OCI-LY1 (cell line): ENCODE measurements at regions not wholly inside any gene's neighbourhood (a gene's known extent, or its start where the extent isn't known, plus 50 kb on each side); places are given as distances from the start of the nearest gene placed in this dataset.

ENCODE experiments used
- H2AFZ ChIP-seq: fragments of 200-600 bp; sonication (generic), shearing (Covaris generic); 2 replicates; pipeline ENCODE4 v1.6.0; 2014; ENCODE audit warnings: antibody characterized with exemption, mild to moderate bottlenecking, low read length
- H3F3A ChIP-seq: fragments of 200-600 bp; sonication (generic), shearing (Covaris generic); 2 replicates; pipeline ENCODE4 v1.6.0; 2014; ENCODE audit warnings: mild to moderate bottlenecking, antibody characterized with exemption, low read length, moderate library complexity; ENCODE audit not compliant: insufficient read depth
- H3K27ac ChIP-seq: fragments of 200-600 bp; sonication (generic); 2 replicates; pipeline ENCODE4 v1.5.1; 2014; ENCODE audit warnings: low read length, mixed run types, mild to moderate bottlenecking, low read depth; ENCODE audit not compliant: poor library complexity, severe bottlenecking
- H3K27me3 ChIP-seq: fragments of 200-600 bp; sonication (generic); 2 replicates; pipeline ENCODE4 v1.6.0; 2014; ENCODE audit warnings: antibody characterized with exemption, mild to moderate bottlenecking, low read length, moderate library complexity; ENCODE audit not compliant: insufficient read depth
- H3K36me3 ChIP-seq: fragments of 200-600 bp; sonication (generic); 2 replicates; pipeline ENCODE4 v1.6.1; 2014; ENCODE audit warnings: mild to moderate bottlenecking, antibody characterized with exemption, low read length, moderate library complexity, mixed read lengths; ENCODE audit not compliant: insufficient read depth
- H3K4me1 ChIP-seq: fragments of 200-600 bp; sonication (generic); 2 replicates; pipeline ENCODE4 v1.5.1; 2014; ENCODE audit warnings: mild to moderate bottlenecking, low read length, moderate library complexity; ENCODE audit not compliant: insufficient read depth, severe bottlenecking
- H3K4me2 ChIP-seq: fragments of 200-600 bp; sonication (generic), shearing (Covaris generic); 2 replicates; pipeline ENCODE4 v1.6.1; 2014; ENCODE audit warnings: low read length
- H3K4me3 ChIP-seq: fragments of 200-600 bp; sonication (generic); 2 replicates; pipeline ENCODE4 v1.5.1; 2014; ENCODE audit warnings: low read length, low read depth, mild to moderate bottlenecking, mixed read lengths; ENCODE audit not compliant: poor library complexity, severe bottlenecking
- H3K79me2 ChIP-seq: fragments of 200-600 bp; shearing (Covaris generic); 2 replicates; pipeline ENCODE4 v1.6.1; 2016; ENCODE audit warnings: mixed run types, low read length, mixed read lengths; ENCODE audit not compliant: insufficient read depth
- H3K9ac ChIP-seq: fragments of 200-600 bp; sonication (generic), shearing (Covaris generic); 2 replicates; pipeline ENCODE4 v1.6.1; 2014; ENCODE audit warnings: mild to moderate bottlenecking, low read length, mixed read lengths
- H3K9me2 ChIP-seq: fragments of 200-600 bp; sonication (generic), shearing (Covaris generic); 2 replicates; pipeline ENCODE4 v1.6.1; 2014; ENCODE audit warnings: low read depth, mild to moderate bottlenecking, low read length, mixed read lengths
- H3K9me3 ChIP-seq: fragments of 200-600 bp; shearing (Covaris generic); 2 replicates; pipeline ENCODE4 v1.6.1; 2014; ENCODE audit warnings: low read length, mixed read lengths
- H4K20me1 ChIP-seq: fragments of 200-600 bp; sonication (generic), shearing (Covaris generic); 2 replicates; pipeline ENCODE4 v1.6.0; 2016; ENCODE audit warnings: mild to moderate bottlenecking, low read length; ENCODE audit not compliant: insufficient read depth
- EZH2 ChIP-seq: fragments of 200-600 bp; sonication (generic), shearing (Covaris generic); IDR thresholded peaks from 2 replicates; pipeline ENCODE4 v1.8.0; 2017; ENCODE audit warnings: borderline replicate concordance, mixed run types, mild to moderate bottlenecking, antibody characterized with exemption, low read length, moderate library complexity, mixed read lengths
- TF ChIP-seq, protein P1 (sequence below): fragments of 200-600 bp; sonication (generic), shearing (Covaris generic); IDR thresholded peaks from 2 replicates; pipeline ENCODE4 v1.5.1; 2017; ENCODE audit warnings: mild to moderate bottlenecking, antibody characterized with exemption, low read length, moderate library complexity, mixed read lengths

DNA sequence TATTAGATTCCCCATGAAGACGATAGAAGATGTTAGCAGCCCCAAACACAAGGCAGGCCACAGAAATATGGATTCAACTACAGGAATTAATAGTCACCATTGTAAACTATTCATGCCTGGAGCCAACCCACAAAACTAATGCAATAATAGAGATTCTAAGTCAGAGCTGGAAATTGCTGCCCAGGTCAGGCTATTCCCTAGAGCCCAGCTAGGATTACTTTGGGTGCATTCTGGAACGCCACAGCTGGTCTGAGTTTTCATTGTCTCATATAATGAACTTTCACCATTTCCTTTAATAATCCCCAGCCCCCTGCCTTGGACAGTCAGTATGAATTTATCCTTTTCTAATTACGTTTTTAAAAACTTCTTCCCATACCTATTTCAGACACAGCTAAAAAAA is 252.6 kb downstream of the PAPSS1 start:
- Histone ChIP-seq H3F3A (no peaks in the 10 kb centered on the region), H3K9me2 (no peaks in the 10 kb centered on the region), H3K79me2 (no peaks in the 10 kb centered on the region), H3K36me3 (no peaks in the 10 kb centered on the region), H3K4me2 (no peak overlapping the region), H3K9me3 (no peaks in the 10 kb centered on the region), H3K27ac (no peak overlapping the region), H3K9ac (no peak overlapping the region), H3K4me3 (no peak overlapping the region), H2AFZ (no peak overlapping the region), H4K20me1 (no peaks in the 10 kb centered on the region), H3K27me3 (no peaks in the 10 kb centered on the region), H3K4me1 (no peaks in the 10 kb centered on the region)
- no peak for TF ChIP-seq EZH2
- TF ChIP-seq, protein P1, sequence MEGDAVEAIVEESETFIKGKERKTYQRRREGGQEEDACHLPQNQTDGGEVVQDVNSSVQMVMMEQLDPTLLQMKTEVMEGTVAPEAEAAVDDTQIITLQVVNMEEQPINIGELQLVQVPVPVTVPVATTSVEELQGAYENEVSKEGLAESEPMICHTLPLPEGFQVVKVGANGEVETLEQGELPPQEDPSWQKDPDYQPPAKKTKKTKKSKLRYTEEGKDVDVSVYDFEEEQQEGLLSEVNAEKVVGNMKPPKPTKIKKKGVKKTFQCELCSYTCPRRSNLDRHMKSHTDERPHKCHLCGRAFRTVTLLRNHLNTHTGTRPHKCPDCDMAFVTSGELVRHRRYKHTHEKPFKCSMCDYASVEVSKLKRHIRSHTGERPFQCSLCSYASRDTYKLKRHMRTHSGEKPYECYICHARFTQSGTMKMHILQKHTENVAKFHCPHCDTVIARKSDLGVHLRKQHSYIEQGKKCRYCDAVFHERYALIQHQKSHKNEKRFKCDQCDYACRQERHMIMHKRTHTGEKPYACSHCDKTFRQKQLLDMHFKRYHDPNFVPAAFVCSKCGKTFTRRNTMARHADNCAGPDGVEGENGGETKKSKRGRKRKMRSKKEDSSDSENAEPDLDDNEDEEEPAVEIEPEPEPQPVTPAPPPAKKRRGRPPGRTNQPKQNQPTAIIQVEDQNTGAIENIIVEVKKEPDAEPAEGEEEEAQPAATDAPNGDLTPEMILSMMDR, result no peak

DNA sequence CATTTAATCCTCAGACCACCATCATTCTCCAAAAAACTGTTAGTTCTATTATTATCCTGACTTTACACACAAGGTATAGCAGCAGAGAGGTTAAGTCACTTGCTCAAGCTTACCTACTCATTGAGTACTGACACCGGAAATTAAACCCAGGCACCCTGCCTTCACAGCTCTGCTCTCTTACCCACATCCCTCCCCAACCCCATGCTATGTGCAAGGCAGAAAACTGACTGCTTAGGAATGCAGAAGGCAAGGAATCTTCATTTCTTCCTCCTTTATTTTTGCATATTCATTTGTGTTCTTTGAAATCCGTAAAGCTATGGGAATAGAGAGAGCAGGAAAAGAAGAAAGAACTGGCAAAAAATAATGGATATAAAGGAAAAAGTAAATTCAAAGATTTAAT is 261.8 kb downstream of the PAPSS1 start:
- Histone ChIP-seq H3K9ac (no peak overlapping the region), H3K4me1 (no peaks in the 10 kb centered on the region), H3K79me2 (no peaks in the 10 kb centered on the region), H4K20me1 (no peaks in the 10 kb centered on the region), H3K27ac (no peak overlapping the region), H3K36me3 (no peaks in the 10 kb centered on the region), H3F3A (no peaks in the 10 kb centered on the region), H3K9me3 (no peaks in the 10 kb centered on the region), H3K4me3 (no peak overlapping the region), H2AFZ (no peak overlapping the region), H3K27me3 (no peaks in the 10 kb centered on the region), H3K4me2 (no peak overlapping the region), H3K9me2 (no peaks in the 10 kb centered on the region)
- no peak for TF ChIP-seq EZH2
- TF ChIP-seq, protein P1, result no peak

DNA sequence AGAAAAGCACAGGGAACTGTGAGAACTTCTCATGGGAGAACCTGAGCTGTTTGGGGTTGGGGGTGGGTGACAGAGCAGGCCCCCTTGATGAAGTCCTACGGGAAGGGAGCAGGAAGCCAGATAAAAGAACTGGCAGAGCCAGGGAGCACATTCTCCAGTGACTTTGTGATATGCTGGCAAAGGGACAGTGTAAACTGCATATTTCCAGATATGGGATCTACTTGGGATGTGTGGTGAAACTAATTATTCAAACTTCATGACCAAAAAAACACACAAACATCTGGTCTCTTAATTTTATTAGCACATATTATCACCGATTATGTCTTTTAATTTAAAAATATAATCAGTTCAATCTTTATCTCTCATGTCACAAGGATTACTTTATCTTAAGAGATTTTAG is 266.0 kb downstream of the PAPSS1 start:
- H3K9me2 ChIP-seq, result no peaks in the 10 kb centered on the region
- no peak overlapping the region for H3K9ac ChIP-seq
- no peak overlapping the region for H3K4me3 ChIP-seq
- no peak overlapping the region for H3K4me2 ChIP-seq
- H3K27me3 ChIP-seq, result no peaks in the 10 kb centered on the region
- no peaks in the 10 kb centered on the region for H3K4me1 ChIP-seq
- no peaks in the 10 kb centered on the region for H4K20me1 ChIP-seq
- H3K79me2 ChIP-seq, result no peaks in the 10 kb centered on the region
- H3F3A ChIP-seq, result no peaks in the 10 kb centered on the region
- H3K9me3 ChIP-seq, result no peaks in the 10 kb centered on the region
- H2AFZ ChIP-seq, result no peak overlapping the region
- no peaks in the 10 kb centered on the region for H3K36me3 ChIP-seq
- no peak overlapping the region for H3K27ac ChIP-seq
- TF ChIP-seq, protein P1, result no peak
- no peak for TF ChIP-seq EZH2
